GM19035 (cell line): ENCODE measurements at regions not wholly inside any gene's neighbourhood (a gene's known extent, or its start where the extent isn't known, plus 50 kb on each side); places are given as distances from the start of the nearest gene placed in this dataset.

Source experiments
- ATAC-seq: cut with Tn5 transposase; IDR thresholded peaks from one replicate; pipeline ENCODE4 v1.9.1; 2021; ENCODE audit not compliant: unreplicated experiment

DNA sequence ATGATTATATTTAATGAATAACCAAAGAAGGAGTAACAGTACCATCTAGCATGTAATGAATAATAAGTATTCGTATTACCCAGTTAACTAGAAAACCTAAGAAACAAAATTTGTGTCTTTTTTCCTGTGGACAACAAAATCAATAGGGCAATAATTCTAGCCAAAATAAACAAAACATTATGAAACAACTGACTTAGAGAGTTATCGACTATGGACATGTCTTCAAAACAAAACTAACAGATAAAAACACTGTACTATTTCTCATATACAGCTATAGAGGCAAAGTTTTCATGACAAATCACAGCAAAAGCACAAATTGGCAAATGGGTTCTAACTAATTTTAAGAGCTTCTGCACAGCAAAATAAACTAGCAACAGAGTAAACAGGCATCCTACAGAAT, 224.1 kb downstream of the ALX1 start:
- no peak for ATAC-seq

DNA sequence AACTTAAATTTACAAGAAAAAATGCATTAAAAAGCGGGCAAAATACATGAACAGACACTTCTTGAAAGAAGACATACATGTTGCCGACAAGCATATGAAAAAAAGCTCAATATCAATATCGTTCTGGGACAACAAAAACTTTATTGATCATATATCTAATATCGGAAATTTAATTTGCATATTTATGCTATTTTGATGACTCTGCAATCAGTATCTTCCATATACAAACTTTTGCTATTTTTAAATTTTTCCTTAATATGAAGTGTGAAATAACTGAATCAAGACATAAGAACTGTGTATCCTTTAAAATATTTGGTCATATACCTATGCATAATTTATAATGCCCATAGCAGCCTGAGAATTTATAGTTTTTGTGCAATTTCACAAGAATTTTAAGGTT, 224.6 kb downstream of the ALX1 start:
- ATAC-seq = no peak

DNA sequence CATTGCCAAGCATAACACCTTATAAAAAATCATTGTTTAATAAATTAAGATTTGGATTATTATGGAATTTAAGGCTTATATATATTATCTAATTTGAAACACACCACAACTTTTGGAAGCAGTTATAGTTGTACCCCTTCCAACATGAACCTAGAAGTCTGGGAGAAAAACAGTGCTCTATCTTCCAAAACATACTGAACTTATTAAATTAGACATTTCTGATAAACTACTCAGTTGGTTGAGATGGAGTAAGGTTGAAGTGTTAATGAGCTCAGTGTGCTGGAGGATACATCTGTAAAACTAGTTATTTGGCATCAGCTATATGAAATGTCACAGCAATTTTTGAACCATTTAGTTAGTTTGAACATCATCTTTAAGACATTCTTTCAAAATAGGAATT, 227.4 kb downstream of the ALX1 start:
- no peak for ATAC-seq

DNA sequence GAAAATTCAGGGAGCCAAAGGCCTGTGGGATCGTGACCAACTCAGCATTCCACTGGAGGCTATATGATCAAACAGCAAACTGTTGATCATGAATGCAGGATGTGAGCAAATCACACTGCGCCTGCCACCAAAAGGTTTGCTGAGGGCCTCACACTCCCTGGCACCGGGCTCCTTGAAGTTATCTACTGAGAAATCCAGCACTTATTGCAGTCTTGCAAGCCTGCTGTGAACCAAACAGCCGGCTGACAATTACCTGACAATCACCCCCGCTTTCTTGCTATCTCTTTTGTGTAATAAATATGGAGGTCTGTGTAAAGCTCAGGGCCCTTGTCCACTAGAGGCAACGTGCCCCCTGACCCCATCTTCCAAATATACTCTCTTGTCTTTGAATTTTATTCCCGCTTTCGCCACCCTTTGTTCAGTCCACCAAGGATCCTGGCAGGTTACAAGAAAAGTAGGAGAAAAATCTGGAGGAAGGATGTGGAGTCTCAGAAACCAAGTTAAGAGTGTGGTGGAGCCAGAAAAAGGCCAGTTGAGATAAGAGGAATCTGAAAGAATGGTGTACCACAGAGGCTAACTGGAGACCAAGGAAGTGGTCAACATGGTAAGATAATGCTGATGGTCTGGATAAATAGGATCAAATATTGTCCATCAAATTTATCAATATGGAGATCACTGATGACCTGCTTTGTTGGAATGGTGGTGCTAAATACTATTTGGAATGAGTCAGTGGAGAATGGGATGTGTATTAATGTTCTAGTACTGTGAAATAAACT, 229.2 kb downstream of the ALX1 start:
- ATAC-seq = peak; percentile 23

DNA sequence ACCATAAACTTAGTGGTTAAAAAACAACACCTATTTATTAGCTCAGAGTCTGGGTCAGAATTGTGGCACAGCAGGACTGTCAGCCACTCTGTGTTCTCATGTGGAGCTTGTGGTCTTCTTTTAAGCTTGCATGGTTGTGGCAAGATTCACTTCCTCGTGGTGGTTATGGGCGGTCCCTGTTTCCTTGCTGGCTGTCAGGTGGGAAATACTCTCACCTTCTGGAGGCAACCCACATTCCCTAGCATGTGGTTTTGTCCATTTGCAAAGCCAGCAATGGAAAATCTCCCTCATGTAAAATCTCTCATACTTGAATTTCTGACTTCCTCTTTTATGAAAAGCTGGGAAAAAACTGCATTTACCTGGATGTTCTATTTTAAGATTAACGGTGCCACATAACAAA, 229.8 kb downstream of the ALX1 start:
- ATAC-seq = peak; percentile 78

DNA sequence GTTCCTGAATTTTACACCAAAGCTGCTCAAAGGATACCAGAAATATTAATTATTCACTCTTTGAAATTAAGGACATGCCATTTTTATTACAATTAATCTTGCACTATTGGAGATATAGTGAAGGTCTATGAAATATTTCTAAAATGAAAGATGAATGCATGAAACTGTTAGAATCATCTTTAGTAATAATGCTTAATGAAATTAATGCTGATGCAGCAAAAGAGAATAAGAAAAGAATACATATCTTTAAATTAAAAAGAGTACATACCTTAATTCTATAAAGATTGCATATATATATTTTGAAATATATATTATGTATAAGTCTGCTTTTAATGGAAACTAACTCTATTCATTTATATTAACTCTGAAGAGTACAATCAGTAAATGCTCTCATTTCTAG, 236.0 kb downstream of the ALX1 start:
- ATAC-seq = no peak

DNA sequence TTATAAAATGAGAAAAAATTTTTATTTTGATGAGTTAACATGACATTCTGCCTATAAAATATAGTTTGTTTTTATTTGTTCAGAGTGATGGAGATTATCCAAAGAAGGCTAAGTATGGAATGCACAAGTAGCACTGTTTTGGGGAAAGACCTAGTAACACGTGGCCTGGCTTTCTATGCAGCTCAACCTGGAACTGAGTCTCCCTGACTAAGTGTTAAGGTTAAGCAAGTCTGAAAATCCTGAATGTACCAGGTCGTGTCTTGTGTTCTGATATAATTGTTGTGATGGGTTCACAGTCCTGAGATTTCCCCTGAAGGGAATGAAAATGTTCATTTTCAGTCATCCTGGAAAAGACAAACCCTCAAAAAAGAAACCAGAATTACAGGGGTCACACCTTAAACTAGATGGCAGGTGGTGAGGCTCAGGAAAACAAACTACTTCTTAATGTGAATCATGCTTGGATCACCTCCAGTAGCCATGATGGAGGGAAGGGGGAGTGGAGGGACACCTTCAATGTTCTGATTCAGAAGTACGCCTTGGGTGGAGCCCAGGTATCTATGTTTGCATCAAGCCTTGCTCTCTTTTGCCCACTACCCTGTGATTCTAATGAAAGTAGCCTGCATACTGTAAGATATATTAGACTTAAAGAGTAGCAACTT, 236.8 kb downstream of the ALX1 start:
- ATAC-seq = no peak

DNA sequence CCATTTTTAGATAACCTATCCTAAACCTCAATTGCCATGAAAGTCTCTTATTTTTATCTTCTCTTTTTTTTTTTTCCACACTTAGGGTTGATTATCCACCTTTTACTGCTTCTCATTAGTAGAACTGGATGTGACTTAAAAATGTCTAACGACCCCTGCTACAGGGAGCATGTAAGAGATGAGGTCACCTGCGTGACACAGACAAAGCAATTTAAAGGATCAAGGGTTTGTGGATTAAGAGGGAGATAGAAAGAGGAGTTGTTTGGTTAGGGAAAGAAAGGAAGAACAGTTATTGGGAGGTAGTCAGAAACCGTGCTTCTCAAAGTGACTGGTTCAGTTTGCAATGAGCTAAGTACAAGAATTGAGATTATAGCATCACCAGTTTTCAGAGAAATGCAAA, 239.1 kb downstream of the ALX1 start:
- ATAC-seq = no peak

GRCh38 chr12:85523197-85523596, 243.2 kb downstream of the ALX1 start:
- no peak for ATAC-seq

GRCh38 chr12:85527192-85527591, 247.2 kb downstream of the ALX1 start:
- ATAC-seq = peak; percentile 83

- no peak for ATAC-seq
Observed at GRCh38 chr12:85529896-85530295, 249.9 kb downstream of the ALX1 start.

- ATAC-seq = no peak
Observed at GRCh38 chr12:85530456-85530855, 250.4 kb downstream of the ALX1 start.

GRCh38 chr12:85531341-85531740, 251.3 kb downstream of the ALX1 start:
- ATAC-seq = peak; percentile 67

- no peak for ATAC-seq
Observed at GRCh38 chr12:85549640-85550039, 269.6 kb downstream of the ALX1 start.

- ATAC-seq = no peak
Observed at GRCh38 chr12:85550924-85551323, 270.9 kb downstream of the ALX1 start.

DNA sequence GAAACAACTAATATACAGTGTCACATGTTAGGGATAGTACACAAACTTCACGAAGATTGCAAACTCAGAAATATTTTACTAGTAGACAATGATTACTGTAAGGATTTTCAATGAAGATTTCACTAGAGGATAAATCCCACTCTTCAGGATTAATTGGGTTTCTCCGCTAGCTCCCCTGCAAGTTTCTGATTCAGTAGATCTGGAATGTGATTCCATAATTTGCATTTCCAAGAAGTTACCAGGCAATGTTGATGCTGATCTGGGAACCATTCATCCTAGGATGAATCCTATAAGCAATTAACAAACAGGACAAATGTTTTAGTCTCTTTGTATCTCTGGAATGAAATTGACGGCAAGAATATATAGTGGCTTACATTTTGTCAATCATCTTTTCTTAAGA, 272.4 kb downstream of the ALX1 start:
- ATAC-seq = no peak

DNA sequence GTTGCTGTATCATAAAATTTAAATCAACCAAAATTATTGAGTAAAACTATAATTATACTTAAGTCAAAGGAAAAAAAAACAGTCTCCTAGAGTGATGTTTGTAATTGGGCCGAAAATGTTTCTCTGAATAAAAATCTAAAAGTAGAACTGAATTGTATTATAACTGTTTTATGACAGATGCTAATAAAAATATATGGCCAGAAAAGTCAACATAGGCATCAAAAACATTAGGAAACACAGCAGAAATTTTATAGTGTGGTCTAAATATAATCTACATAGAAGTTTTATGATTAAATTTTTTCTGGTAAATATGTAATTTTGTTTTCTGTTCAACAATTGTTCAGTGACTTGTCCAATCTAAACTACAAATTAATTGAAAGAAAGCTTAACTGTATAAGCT, 277.8 kb downstream of the ALX1 start:
- no peak for ATAC-seq

- ATAC-seq = no peak
Observed at GRCh38 chr12:85558684-85559083, 277.5 kb downstream of the RASSF9 start.

DNA sequence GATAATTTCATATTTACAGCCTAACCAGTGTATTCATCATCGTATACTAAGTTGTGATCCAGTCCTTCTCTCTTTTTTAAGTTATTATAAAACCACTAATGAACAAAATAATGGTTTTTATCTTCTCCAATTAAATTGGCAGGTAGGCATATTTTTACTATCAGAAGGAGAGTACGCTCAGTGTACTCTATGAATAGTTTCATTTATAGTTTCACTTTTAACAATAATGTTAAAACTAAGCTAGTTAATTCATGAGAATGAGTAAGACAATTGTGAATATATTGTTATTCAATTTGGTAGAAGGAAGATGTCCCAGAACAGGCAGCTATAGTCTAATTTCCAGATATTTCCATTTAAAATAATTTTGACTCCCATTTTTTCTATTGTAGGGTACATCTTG, 277.1 kb downstream of the RASSF9 start:
- no peak for ATAC-seq

GRCh38 chr12:85559536-85559935, 276.7 kb downstream of the RASSF9 start:
- ATAC-seq = no peak

GRCh38 chr12:85562765-85563164, 273.4 kb downstream of the RASSF9 start:
- ATAC-seq = no peak

DNA sequence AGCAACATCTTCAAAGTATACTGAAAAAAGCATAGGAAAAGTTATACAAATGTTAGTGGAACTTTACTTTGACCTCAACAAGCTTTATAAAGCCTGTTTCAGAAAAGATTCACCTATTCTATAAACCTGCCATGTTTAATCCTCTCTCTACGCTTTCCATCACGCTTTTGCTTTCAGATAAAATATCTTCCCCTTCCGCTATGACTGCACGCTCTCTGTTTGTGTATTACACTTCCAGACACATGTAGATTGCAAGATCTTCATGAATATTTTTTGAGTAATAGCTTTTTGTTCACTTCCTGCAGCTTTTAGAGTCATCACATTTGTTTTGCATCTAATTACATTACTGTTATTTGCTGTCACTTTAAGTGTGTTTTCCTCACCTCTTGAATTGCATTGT, 271.4 kb downstream of the RASSF9 start:
- peak; percentile 67 for ATAC-seq
